GM19452 (cell line): ENCODE measurements at regions not wholly inside any gene's neighbourhood (a gene's known extent, or its start where the extent isn't known, plus 50 kb on each side); places are given as distances from the start of the nearest gene placed in this dataset.

ENCODE experiments used
- ATAC-seq: cut with Tn5 transposase; IDR thresholded peaks from one replicate; pipeline ENCODE4 v1.9.1; 2021; ENCODE audit not compliant: unreplicated experiment

DNA sequence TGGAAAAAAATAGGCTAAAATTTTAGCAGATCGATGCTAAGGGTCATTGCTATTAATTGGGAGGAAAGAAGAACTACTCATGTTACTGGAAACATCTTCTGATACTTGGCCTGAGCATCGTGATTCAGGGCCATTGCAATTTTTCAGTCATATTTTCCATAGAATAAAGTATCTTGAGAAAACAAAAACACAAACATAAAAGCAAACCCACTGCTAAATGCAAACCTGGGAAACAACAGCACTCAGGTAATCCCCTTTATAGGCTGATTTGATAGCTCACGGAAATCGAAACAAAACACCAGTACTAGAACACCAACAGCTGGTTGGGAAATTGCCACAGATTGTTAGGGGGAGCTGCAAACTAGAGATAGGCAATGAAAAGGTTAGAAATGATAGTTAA, 172.9 kb upstream of the ESRRG start:
- ATAC-seq, result no peak

DNA sequence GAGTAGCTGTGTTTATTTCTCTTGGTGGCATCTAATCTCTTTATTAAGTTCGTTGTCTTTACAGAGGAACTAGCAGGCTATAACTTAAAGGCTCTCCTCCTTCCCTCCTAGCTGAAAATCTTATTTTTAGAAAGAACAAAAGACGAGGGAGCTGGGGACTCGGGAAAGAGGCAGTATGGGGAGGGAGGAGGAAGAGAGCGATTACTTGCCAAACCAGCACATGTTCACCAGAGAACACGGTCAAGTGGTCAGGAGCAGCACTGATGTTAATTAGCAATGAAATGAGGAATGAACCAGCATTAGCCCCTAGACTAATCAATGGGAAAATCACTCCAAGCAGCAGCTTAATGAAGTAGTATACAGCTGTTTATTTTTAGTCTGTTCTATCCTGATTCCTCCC, 171.3 kb upstream of the ESRRG start:
- ATAC-seq, result no peak

DNA sequence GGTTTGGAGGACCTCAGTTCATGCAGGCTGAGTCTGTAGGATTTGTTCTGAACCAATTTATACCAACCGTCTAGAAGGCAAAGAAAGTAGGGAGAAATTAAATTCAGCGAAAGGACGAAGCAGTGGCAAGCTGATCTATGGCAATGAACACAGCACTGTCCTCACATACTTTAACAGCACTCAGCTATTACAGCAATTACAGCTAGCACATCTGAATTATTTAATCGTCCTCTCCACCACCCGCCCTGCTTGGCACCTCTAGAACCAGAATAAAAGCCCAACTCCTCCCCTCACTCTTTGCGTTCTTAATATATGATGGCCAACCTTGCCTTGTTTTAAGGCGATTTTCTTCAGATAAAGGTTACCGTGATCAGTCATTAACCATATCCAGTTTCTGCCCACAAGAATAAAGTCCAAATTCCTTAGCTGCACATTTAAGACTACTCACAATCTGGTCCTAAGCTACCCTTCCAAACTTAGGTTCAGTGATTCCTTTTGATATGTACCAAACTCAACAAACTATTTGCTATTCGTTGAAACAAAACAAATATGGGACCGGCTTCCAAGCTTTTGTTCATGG, 169.4 kb upstream of the ESRRG start:
- ATAC-seq, result no peak

- no peak for ATAC-seq
These were observed 167.6 kb upstream of the ESRRG start for GRCh38 chr1:216890871-216891270.

- no peak for ATAC-seq
These were observed 165.5 kb upstream of the ESRRG start for GRCh38 chr1:216888731-216889130.

- no peak for ATAC-seq
These were observed 163.8 kb upstream of the ESRRG start for GRCh38 chr1:216887032-216887431.

GRCh38 chr1:216884614-216885229, 161.5 kb upstream of the ESRRG start:
- ATAC-seq, result no peak

GRCh38 chr1:216883518-216883917, 160.3 kb upstream of the ESRRG start:
- no peak for ATAC-seq

DNA sequence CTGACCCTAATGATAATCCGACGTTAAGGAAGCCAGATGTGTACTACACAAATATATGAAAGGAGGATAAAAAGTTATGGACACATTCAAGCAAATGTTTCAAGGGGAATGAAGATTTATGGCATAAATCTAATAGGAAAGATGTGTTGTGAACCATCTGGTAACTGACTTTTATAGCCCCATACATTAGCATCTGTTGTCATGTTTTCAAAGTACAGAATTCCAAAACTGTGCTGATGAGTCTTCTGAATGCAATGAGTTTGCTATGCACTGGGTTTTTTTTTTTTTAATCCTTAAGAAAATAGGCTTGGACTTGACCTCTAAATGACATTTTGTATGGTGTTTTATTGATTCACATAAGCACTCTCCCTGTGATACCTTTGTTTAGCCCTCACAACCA, 158.5 kb upstream of the ESRRG start:
- ATAC-seq, result no peak

DNA sequence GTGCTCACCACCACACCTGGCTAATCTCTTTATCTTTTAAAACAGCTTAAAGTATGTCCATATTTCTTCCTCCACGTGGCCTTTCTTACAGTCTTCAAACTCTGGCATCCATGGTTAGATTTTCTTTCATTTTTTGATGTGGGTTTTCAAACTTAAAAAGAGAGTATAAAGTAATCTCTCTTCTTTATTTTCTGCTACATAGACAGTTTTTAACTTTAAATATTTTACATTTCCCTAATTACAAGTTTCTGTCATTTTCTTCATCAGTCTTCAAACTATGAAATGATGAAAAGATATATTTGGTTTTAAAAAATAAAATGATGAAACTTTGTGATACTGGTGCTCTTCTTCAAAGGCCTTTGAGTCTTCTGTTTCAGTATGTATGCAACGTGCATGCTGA, 143.5 kb upstream of the ESRRG start:
- no peak for ATAC-seq

DNA sequence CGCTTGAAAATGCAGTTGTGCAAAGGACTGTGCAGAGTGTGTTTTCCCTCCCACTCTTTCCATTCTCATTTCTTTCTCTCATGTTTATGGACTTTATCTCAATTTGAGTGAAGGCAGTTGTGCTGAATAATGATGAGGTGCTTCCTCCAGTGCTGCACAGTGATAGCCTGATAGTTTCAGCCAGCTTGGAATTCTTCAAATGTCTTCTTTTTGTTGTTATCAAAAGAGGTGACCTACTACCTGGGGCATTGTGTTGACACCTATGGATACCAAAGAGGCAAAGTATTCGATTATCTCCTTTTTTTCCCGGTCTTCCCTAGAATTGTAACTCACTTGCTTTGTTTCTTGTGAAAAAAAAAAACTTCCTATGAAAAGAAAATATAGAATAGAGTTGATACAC, 132.6 kb upstream of the ESRRG start:
- no peak for ATAC-seq

DNA sequence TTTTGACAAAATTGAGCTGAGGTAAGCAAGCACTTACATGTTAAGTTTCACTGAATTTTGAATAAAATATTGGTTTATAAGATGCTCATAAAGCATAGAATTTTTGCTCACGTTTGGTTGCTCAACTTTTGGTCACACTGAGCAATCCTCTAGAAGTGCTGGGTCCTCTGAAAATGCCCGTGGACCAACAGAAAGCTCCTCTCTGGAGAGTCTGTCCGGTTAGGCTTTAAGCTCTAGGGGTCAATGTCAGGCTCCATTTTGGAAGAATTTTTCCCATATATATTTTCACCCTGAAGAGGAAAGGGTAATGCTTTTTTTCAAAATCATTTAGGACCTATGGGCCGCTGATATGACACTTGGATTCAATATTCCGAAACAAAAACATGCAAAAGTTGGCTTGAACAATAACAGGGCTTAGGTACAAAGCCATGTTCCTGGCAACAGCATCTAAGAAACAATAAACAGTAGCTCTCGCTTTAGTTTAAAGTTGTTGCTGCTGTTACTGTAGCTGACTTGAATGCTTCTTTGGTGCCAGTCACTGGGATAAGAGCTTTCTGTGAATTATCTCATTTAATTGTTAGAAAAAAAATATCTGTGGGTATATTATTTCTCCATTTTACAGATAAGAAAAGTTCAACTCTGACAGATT, 131.7 kb upstream of the ESRRG start:
- no peak for ATAC-seq

GRCh38 chr1:216851073-216851472, 127.8 kb upstream of the ESRRG start:
- no peak for ATAC-seq

- no peak for ATAC-seq
These were observed 125.9 kb upstream of the ESRRG start for GRCh38 chr1:216849146-216849545.

DNA sequence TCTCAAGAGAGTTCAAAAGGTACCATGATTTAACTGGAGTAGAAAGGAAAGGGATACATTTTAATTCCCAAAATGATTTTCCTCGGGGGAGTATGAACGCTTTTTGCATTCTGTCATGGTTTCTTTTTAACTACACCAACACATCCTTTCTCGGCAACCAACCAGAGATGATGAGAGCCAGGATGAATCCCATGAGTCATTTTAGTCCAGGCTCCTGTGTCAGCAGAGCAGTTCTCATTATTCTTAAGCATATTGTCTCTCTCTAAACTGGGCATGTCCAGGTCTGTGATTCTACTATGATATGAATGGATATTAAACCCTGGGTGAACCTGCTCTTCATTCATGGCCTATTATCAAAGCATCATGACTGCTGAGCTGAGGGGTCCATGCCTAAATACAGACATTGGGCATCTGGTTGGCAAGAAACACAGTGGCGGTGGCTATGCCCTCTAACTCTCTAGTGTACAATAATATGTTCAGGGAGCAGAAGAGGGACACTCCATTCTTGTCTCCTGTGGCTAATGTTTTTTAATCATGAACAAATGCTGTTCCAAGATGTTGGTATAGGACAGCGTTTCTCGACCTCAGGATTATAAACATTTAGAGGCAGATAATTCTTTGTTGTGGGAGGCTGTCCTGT, 124.3 kb upstream of the ESRRG start:
- no peak for ATAC-seq

GRCh38 chr1:216846339-216846738, 123.1 kb upstream of the ESRRG start:
- ATAC-seq, result no peak

DNA sequence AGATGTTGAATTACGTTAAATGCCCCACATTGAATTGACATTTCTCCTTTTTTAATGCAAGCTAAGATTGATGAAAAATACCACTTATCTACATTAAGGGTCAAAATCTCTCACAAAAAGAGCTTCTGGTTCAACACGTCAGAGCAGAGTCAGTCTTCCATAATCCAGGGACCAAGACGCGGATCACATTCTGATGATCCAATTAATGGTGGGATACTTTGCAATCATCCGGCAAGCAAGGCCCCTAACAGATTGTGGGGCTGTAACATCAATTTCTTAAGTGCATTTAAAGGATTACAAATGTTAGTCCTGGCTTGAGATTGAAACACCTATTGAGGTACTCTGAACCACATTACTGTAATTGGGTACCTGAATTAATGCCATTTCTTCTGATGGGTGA, 120.2 kb upstream of the ESRRG start:
- ATAC-seq, result no peak

DNA sequence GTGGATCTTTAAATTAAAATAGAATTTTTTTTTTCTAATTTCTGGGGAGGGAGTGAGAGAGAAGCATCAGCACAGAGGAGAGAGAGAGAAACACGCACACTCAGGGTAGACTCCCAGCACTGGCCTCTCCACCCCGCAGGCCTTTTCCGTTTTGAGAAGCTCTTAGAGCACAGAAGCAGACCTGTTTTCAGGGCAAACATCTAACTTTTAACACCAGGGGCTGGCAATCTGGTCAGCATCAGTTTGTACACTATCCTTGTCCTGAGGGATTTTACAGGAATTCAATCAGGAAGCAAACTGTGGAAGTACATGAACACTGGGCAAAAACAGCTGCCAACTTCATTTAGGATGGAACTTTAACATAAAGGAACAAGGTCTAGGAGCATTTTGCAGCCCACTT, 117.9 kb upstream of the ESRRG start:
- no peak for ATAC-seq

DNA sequence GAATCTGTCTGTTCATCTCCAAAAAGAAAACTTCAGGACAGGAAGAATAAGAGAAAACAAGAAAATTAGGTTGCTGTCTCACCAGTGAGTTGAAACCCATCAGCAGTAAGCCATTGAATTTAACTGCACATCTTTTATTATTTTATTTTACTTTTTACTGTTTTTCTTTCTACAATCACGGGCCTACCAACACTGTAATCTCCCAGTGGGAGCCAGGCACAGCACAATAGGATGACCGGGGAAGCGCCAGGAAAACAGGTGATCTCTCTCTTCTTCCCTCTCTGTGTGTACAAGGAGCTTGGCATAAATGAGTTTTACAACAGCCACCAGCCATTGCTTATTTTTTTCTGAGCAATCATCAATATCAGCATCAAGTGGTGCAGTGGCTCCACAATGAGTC, 113.1 kb upstream of the ESRRG start:
- ATAC-seq, result no peak

- ATAC-seq, result no peak
These were observed 110.3 kb upstream of the ESRRG start for GRCh38 chr1:216833509-216833908.

DNA sequence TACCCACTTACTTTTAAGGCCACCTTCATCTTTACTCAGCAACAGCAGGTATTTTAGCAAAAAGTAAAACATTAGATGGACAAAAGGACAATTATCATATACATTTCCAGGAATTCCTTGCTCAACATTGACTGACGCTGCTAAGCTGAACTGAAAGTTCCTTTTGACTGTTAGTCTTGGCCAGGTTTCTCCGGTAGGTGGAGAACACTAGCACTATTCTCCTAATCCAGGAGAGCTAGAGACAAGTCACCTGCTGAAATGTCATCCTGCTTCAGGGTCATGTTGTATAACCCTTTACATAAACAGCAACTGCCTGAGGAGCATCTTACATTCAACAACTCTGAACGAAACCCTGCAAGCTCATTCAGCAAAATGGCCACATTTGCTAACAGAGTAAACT, 109.0 kb upstream of the ESRRG start:
- no peak for ATAC-seq
